WTC11 (cell line): ENCODE measurements at regions not wholly inside any gene's neighbourhood (a gene's known extent, or its start where the extent isn't known, plus 50 kb on each side); places are given as distances from the start of the nearest gene placed in this dataset.

Source experiments
- ATAC-seq: fragments of 200-7000 bp; cut with Tn5 transposase; 2 replicates; pipeline ENCODE4 v1.10.0; 2021; ENCODE audit warnings: mild to moderate bottlenecking, moderate library complexity
- CTCF ChIA-PET: fragments of 300-600 bp; sonication (Branson Sonifier 250); formaldehyde crosslinking; loops from one replicate; lab custom pipeline; 2021; ENCODE audit warnings: antibody characterized with exemption; lab: Charles Lee
- POLR2A ChIA-PET: fragments of 350-600 bp; sonication (Branson Sonifier 250); formaldehyde crosslinking; loops from one replicate; lab custom pipeline; 2021; ENCODE audit warnings: antibody characterized with exemption; lab: Charles Lee
- DNase-seq: peaks from one replicate; pipeline ENCODE4 v3.0.0; 2021; ENCODE audit warnings: low spot score
- H3K27ac Mint-ChIP-seq: 2 replicates; pipeline ENCODE4 v1.8.0; 2021; ENCODE audit warnings: mixed read lengths
- H3K27me3 Mint-ChIP-seq: 2 replicates; pipeline ENCODE4 v1.8.0; 2021; ENCODE audit warnings: low read depth, mild to moderate bottlenecking, moderate library complexity, mixed read lengths
- H3K36me3 Mint-ChIP-seq: 2 replicates; pipeline ENCODE4 v1.8.0; 2021; ENCODE audit warnings: mixed read lengths
- H3K4me1 Mint-ChIP-seq: 2 replicates; pipeline ENCODE4 v1.8.0; 2022; ENCODE audit warnings: mixed read lengths
- H3K4me3 Mint-ChIP-seq: 2 replicates; pipeline ENCODE4 v1.8.0; 2021; ENCODE audit warnings: mild to moderate bottlenecking, moderate library complexity, mixed read lengths
- H3K9me3 Mint-ChIP-seq: 2 replicates; pipeline ENCODE4 v1.8.0; 2021; ENCODE audit warnings: mixed read lengths
- ARID4B ChIP-seq: sonication (generic); formaldehyde crosslinking; IDR thresholded peaks from 2 replicates; pipeline ENCODE4 v1.8.0; 2023; ENCODE audit warnings: missing genetic modification reagents, mild to moderate bottlenecking, borderline replicate concordance
- ATF3 ChIP-seq: sonication (generic); formaldehyde crosslinking; conservative IDR thresholded peaks from 2 replicates; pipeline ENCODE4 v1.8.1; 2022; ENCODE audit warnings: mild to moderate bottlenecking, missing genetic modification reagents
- CBFB ChIP-seq: sonication (generic); formaldehyde crosslinking; IDR thresholded peaks from 2 replicates; pipeline ENCODE4 v1.8.1; 2022; ENCODE audit warnings: mild to moderate bottlenecking, low read depth, missing genetic modification reagents
- CREB1 ChIP-seq: sonication (generic); formaldehyde crosslinking; IDR thresholded peaks from 2 replicates; pipeline ENCODE4 v1.8.0; 2023; ENCODE audit warnings: mild to moderate bottlenecking, missing genetic modification reagents
- CTCF ChIP-seq: fragments of 200-600 bp; IDR thresholded peaks from 2 replicates; pipeline ENCODE4 v1.8.0; 2022; ENCODE audit warnings: antibody characterized with exemption
- E2F5 ChIP-seq: sonication (generic); formaldehyde crosslinking; IDR thresholded peaks from 2 replicates; pipeline ENCODE4 v1.8.1; 2022; ENCODE audit warnings: mild to moderate bottlenecking, moderate library complexity, missing genetic modification reagents
- FOXJ3 ChIP-seq: sonication (generic); formaldehyde crosslinking; IDR thresholded peaks from 2 replicates; pipeline ENCODE4 v1.9.0; 2021; ENCODE audit warnings: missing genetic modification reagents, mild to moderate bottlenecking, borderline replicate concordance
- GABPB1 ChIP-seq: sonication (generic); formaldehyde crosslinking; IDR thresholded peaks from 2 replicates; pipeline ENCODE4 v1.8.1; 2023; ENCODE audit warnings: mild to moderate bottlenecking, missing genetic modification reagents
- GRHL2 ChIP-seq: fragments of 250-450 bp; sonication (Bioruptor Pico); IDR thresholded peaks from 2 replicates; pipeline ENCODE4 v1.8.0; 2022; ENCODE audit warnings: mild to moderate bottlenecking, moderate library complexity; ENCODE audit not compliant: insufficient replicate concordance, severe bottlenecking
- GTF2I ChIP-seq: fragments of 250-450 bp; sonication (Bioruptor Pico); conservative IDR thresholded peaks from 2 replicates; pipeline ENCODE4 v1.4.0; 2021; ENCODE audit warnings: mild to moderate bottlenecking
- IRF2 ChIP-seq: sonication (generic); formaldehyde crosslinking; IDR thresholded peaks from 2 replicates; pipeline ENCODE4 v1.8.0; 2022; ENCODE audit warnings: low read depth, missing genetic modification reagents, borderline replicate concordance
- JUN ChIP-seq: sonication (generic); formaldehyde crosslinking; IDR thresholded peaks from 2 replicates; pipeline ENCODE4 v1.8.0; 2023; ENCODE audit warnings: mild to moderate bottlenecking, missing genetic modification reagents
- MXD4 ChIP-seq: fragments of 250-450 bp; sonication (Bioruptor Pico); IDR thresholded peaks from 2 replicates; pipeline ENCODE4 v1.8.0; 2021; ENCODE audit warnings: mild to moderate bottlenecking, moderate library complexity, borderline replicate concordance
- MYBL2 ChIP-seq: sonication (generic); formaldehyde crosslinking; IDR thresholded peaks from 2 replicates; pipeline ENCODE4 v1.8.1; 2023; ENCODE audit warnings: mild to moderate bottlenecking, moderate library complexity, missing genetic modification reagents
- NFATC4 ChIP-seq: fragments of 250-450 bp; sonication (Bioruptor Pico); IDR thresholded peaks from 2 replicates; pipeline ENCODE4 v1.9.0; 2021; ENCODE audit warnings: mild to moderate bottlenecking
- OVOL2 ChIP-seq: fragments of 250-450 bp; sonication (Bioruptor Pico); IDR thresholded peaks from 2 replicates; pipeline ENCODE4 v1.9.0; 2021; ENCODE audit warnings: mild to moderate bottlenecking, borderline replicate concordance
- SOX15 ChIP-seq: fragments of 250-450 bp; sonication (Bioruptor Pico); IDR thresholded peaks from 2 replicates; pipeline ENCODE4 v1.9.0; 2021; ENCODE audit warnings: mild to moderate bottlenecking
- USF1 ChIP-seq: sonication (generic); formaldehyde crosslinking; IDR thresholded peaks from 2 replicates; pipeline ENCODE4 v1.8.0; 2022; ENCODE audit warnings: mild to moderate bottlenecking, missing genetic modification reagents
- ZNF219 ChIP-seq: sonication (generic); formaldehyde crosslinking; IDR thresholded peaks from 2 replicates; pipeline ENCODE4 v1.8.0; 2023; ENCODE audit warnings: missing genetic modification reagents, mild to moderate bottlenecking, borderline replicate concordance
- ZNF396 ChIP-seq: fragments of 250-450 bp; sonication (Bioruptor Pico); IDR thresholded peaks from 2 replicates; pipeline ENCODE4 v1.8.0; 2021; ENCODE audit warnings: mild to moderate bottlenecking, moderate library complexity, borderline replicate concordance
- ZNF423 ChIP-seq: fragments of 250-450 bp; sonication (Bioruptor Pico); IDR thresholded peaks from 2 replicates; pipeline ENCODE4 v2.1.2; 2022; ENCODE audit warnings: mild to moderate bottlenecking, moderate library complexity
- ZNF512 ChIP-seq: sonication (generic); formaldehyde crosslinking; IDR thresholded peaks from 2 replicates; pipeline ENCODE4 v1.8.1; 2022; ENCODE audit warnings: missing genetic modification reagents, borderline replicate concordance

- Mint-ChIP-seq H3K4me1 (peaks cover 34% of the 10 kb centered on the region), H3K9me3 (peaks cover 20% of the 10 kb centered on the region), H3K27ac (no peak overlapping the region), H3K27me3 (no peaks in the 10 kb centered on the region), H3K36me3 (peaks cover 12% of the 10 kb centered on the region), H3K4me3 (no peak overlapping the region)
- CTCF ChIA-PET, result no interaction called here
- ATAC-seq (no peak), DNase-seq (no peak)
- POLR2A ChIA-PET, result no interaction called here
- TF ChIP-seq E2F5 (CRISPR knock-in tag) (no peak), NFATC4 (CRISPR knock-in tag) (no peak), ZNF396 (CRISPR knock-in tag) (no peak), CREB1 (no peak), ZNF423 (CRISPR knock-in tag) (no peak), GABPB1 (no peak), CBFB (CRISPR knock-in tag) (no peak), IRF2 (CRISPR knock-in tag) (no peak), ARID4B (no peak), OVOL2 (CRISPR knock-in tag) (no peak), ZNF219 (CRISPR knock-in tag) (no peak), ATF3 (no peak), CTCF (no peak), JUN (CRISPR knock-in tag) (no peak), USF1 (CRISPR knock-in tag) (no peak), GRHL2 (CRISPR knock-in tag) (no peak), MYBL2 (no peak), GTF2I (CRISPR knock-in tag) (no peak), SOX15 (CRISPR knock-in tag) (no peak)
Observed at GRCh38 chr4:31237233-31237632, 517.1 kb downstream of the PCDH7 start.

- no peak for ATAC-seq
- H3K27ac Mint-ChIP-seq, result no peak overlapping the region
- peaks cover 21% of the 10 kb centered on the region for H3K4me1 Mint-ChIP-seq
- no peak for TF ChIP-seq ZNF512 (CRISPR knock-in tag)
- no peak for TF ChIP-seq MXD4 (CRISPR knock-in tag)
- no peak for TF ChIP-seq FOXJ3
- H3K36me3 Mint-ChIP-seq, result peaks cover 12% of the 10 kb centered on the region
- ChIA-PET CTCF (no interaction called here), POLR2A (no interaction called here)
- no peak for DNase-seq
- no peaks in the 10 kb centered on the region for H3K27me3 Mint-ChIP-seq
- H3K9me3 Mint-ChIP-seq, result peaks cover 17% of the 10 kb centered on the region
- no peak overlapping the region for H3K4me3 Mint-ChIP-seq
Observed at GRCh38 chr4:31239886-31240285, 519.7 kb downstream of the PCDH7 start.
